ENCODE measurements at regions not wholly inside any gene's neighbourhood (a gene's known extent, or its start where the extent isn't known, plus 50 kb on each side); places are given as distances from the start of the nearest gene placed in this dataset.

DNA sequence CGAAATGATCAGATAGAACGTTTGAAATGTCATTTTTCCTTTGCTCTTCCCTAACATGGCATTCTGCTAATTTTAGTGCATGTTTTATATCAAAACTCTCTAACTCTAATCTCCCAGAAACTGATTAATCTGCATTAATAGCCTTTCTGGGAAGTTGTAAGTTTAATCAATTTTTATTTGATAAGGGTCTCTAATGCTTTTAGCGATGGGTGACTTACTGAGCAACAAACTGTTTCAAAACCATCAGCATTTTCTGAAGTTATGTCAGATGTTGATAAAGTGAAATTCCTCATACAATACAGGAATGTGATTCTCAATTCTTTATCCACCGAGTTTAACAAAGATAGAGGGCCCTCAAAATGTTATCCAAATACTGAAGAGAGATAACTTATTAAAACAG lies 431.6 kb upstream of the CXADR start:
- no peak overlapping the region for H3K4me3 Mint-ChIP-seq
- DNase-seq (no peak), ATAC-seq (no peak)
- peaks cover 4% of the 10 kb centered on the region for H3K9me3 Mint-ChIP-seq
- intact Hi-C loops (cut with micrococcal nuclease), result no loop called here
- no peaks in the 10 kb centered on the region for H3K27me3 Mint-ChIP-seq
- no peak overlapping the region for H3K27ac Mint-ChIP-seq
- TF ChIP-seq, protein P1, sequence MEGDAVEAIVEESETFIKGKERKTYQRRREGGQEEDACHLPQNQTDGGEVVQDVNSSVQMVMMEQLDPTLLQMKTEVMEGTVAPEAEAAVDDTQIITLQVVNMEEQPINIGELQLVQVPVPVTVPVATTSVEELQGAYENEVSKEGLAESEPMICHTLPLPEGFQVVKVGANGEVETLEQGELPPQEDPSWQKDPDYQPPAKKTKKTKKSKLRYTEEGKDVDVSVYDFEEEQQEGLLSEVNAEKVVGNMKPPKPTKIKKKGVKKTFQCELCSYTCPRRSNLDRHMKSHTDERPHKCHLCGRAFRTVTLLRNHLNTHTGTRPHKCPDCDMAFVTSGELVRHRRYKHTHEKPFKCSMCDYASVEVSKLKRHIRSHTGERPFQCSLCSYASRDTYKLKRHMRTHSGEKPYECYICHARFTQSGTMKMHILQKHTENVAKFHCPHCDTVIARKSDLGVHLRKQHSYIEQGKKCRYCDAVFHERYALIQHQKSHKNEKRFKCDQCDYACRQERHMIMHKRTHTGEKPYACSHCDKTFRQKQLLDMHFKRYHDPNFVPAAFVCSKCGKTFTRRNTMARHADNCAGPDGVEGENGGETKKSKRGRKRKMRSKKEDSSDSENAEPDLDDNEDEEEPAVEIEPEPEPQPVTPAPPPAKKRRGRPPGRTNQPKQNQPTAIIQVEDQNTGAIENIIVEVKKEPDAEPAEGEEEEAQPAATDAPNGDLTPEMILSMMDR (IDR thresholded peaks at IDR 0.05), result no peak
- CTCF ChIA-PET, result no interaction called here
- no peaks in the 10 kb centered on the region for H3K4me1 Mint-ChIP-seq (ENCODE audit: low read depth)
- POLR2A ChIA-PET, result no interaction called here
- H3K36me3 Mint-ChIP-seq (ENCODE audit: low read depth), result no peaks in the 10 kb centered on the region

GRCh38 chr21:17082843-17083483 lies 429.9 kb upstream of the CXADR start:
- no peak overlapping the region for H3K27ac Mint-ChIP-seq
- no peaks in the 10 kb centered on the region for H3K4me1 Mint-ChIP-seq (ENCODE audit: low read depth)
- no peaks in the 10 kb centered on the region for H3K27me3 Mint-ChIP-seq
- intact Hi-C loops (cut with micrococcal nuclease), result no loop called here
- peaks cover 3% of the 10 kb centered on the region for H3K9me3 Mint-ChIP-seq
- TF ChIP-seq, protein P1 (IDR thresholded peaks at IDR 0.05), result no peak
- DNase-seq (no peak), ATAC-seq (no peak)
- H3K36me3 Mint-ChIP-seq (ENCODE audit: low read depth), result no peaks in the 10 kb centered on the region
- H3K4me3 Mint-ChIP-seq, result no peak overlapping the region
- ChIA-PET POLR2A (no interaction called here), CTCF (no interaction called here)

DNA sequence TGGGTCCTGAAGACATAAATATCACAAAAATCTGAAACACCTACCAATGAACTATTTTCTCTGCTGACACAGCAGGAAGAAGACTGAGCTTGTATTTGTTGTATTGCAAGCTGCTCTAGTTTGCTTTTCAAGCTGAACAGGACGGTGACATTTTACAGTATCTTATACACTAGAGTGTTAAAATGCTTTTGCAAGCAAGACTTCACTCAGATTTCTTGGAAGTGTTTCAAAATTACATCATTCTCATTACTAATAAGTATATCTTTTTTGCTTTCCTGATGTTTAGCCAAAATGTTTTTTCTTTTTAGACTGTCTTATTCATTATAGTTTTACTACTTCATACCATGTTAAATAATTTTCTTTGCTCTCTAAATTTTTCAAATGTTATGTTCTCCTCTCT lies 427.1 kb upstream of the CXADR start:
- Mint-ChIP-seq H3K27ac (no peak overlapping the region), H3K36me3 (ENCODE audit: low read depth) (no peaks in the 10 kb centered on the region), H3K9me3 (peaks cover 3% of the 10 kb centered on the region), H3K4me1 (ENCODE audit: low read depth) (no peaks in the 10 kb centered on the region), H3K27me3 (no peaks in the 10 kb centered on the region), H3K4me3 (no peak overlapping the region)
- ChIA-PET POLR2A (interaction anchor here (0.6 to 0.7 kb wide), 2 partner anchors 40 to 95 kb away, joined by 3 read pairs; no protein-coding TSS in a partner anchor), CTCF (no interaction called here)
- DNase-seq (no peak), ATAC-seq (no peak)
- intact Hi-C loops (cut with micrococcal nuclease), result no loop called here
- TF ChIP-seq, protein P1 (IDR thresholded peaks at IDR 0.05), result no peak

GRCh38 chr21:17088500-17088899 lies 424.3 kb upstream of the CXADR start:
- no peaks in the 10 kb centered on the region for H3K4me1 Mint-ChIP-seq (ENCODE audit: low read depth)
- H3K9me3 Mint-ChIP-seq, result peaks cover 2% of the 10 kb centered on the region
- ChIA-PET POLR2A (no interaction called here), CTCF (no interaction called here)
- no peak for DNase-seq
- H3K4me3 Mint-ChIP-seq, result no peak overlapping the region
- no peaks in the 10 kb centered on the region for H3K27me3 Mint-ChIP-seq
- H3K36me3 Mint-ChIP-seq (ENCODE audit: low read depth), result no peaks in the 10 kb centered on the region
- no peak for ATAC-seq
- intact Hi-C loops (cut with micrococcal nuclease), result no loop called here
- TF ChIP-seq, protein P1 (IDR thresholded peaks at IDR 0.05), result no peak
- no peak overlapping the region for H3K27ac Mint-ChIP-seq

GRCh38 chr21:17089091-17089491 lies 423.8 kb upstream of the CXADR start:
- H3K4me1 Mint-ChIP-seq (ENCODE audit: low read depth), result no peaks in the 10 kb centered on the region
- no peak for DNase-seq
- no peak for ATAC-seq
- intact Hi-C loops (cut with micrococcal nuclease), result no loop called here
- no peaks in the 10 kb centered on the region for H3K36me3 Mint-ChIP-seq (ENCODE audit: low read depth)
- ChIA-PET POLR2A (no interaction called here), CTCF (no interaction called here)
- H3K27me3 Mint-ChIP-seq, result no peaks in the 10 kb centered on the region
- H3K27ac Mint-ChIP-seq, result no peak overlapping the region
- H3K4me3 Mint-ChIP-seq, result no peak overlapping the region
- TF ChIP-seq, protein P1 (IDR thresholded peaks at IDR 0.05), result no peak
- H3K9me3 Mint-ChIP-seq, result peaks cover 2% of the 10 kb centered on the region
